Adrenal gland (tissue), 9 donors: ENCODE measurements at regions not wholly inside any gene's neighbourhood (a gene's known extent, or its start where the extent isn't known, plus 50 kb on each side); places are given as distances from the start of the nearest gene placed in this dataset.

Source experiments
- DNase-seq, 7 donors: peaks; one replicate each; pipeline ENCODE4 v3.0.0-alpha.2; 2019 to 2020
- H3K27ac ChIP-seq, 5 donors: fragments of 200-600 bp; sonication (generic) in 4 of 5; 1 replicate in 3 of 5; 2 replicates in 2 of 5; pipeline versions ENCODE4 v1.5.1 to v1.8.0; 2016 to 2020; ENCODE audit warnings: mild to moderate bottlenecking in 1 of 5
- H3K27me3 ChIP-seq: fragments of 200-600 bp; 2 replicates; pipeline ENCODE4 v1.8.0; 2021
- H3K36me3 ChIP-seq, 2 donors: fragments of 200-600 bp; replicated peaks in 1 of 2; 1 replicate in 1 of 2; 2 replicates in 1 of 2; pipeline versions ENCODE4 v1.5.1 to v1.8.0; 2018 to 2022
- H3K4me1 ChIP-seq, 2 donors: fragments of 200-600 bp; replicated peaks in 1 of 2; 1 replicate in 1 of 2; 2 replicates in 1 of 2; pipeline versions ENCODE4 v1.5.1 to v1.8.0; 2018 to 2021
- H3K4me3 ChIP-seq, 4 donors: fragments of 200-600 bp; sonication (generic) in 3 of 4; one replicate each; pipeline ENCODE4 v1.5.1; 2016 to 2018
- H3K9me3 ChIP-seq, 3 donors: fragments of 200-600 bp; sonication (generic) in 1 of 3; replicated peaks in 1 of 3; 1 replicate in 2 of 3; 2 replicates in 1 of 3; pipeline versions ENCODE4 v1.5.1 to v1.8.0; 2016 to 2021
- CTCF ChIP-seq, 6 experiments: fragments of 450-650 bp in 4 of 6; fragments of 200-600 bp in 2 of 6; sonication (generic) in 1 of 6; IDR thresholded peaks; 1 replicate in 5 of 6; 2 replicates in 1 of 6; pipeline versions ENCODE4 v1.5.1 to v1.8.0; 2016 to 2021; ENCODE audit warnings: antibody characterized with exemption in 6 of 6, mild to moderate bottlenecking in 2 of 6, moderate library complexity in 1 of 6
- POLR2A ChIP-seq, 2 donors: fragments of 450-650 bp; IDR thresholded peaks; one replicate each; pipeline ENCODE4 v1.6.1; 2017; ENCODE audit warnings: antibody characterized with exemption in 2 of 2, mild to moderate bottlenecking in 2 of 2, moderate library complexity in 1 of 2
- WGBS, 4 donors: extraction: QIAGEN DNeasy Blood & Tissue Kit in 2 of 4; methylation state at CpG; one replicate each; pipeline versions ENCODE4 v1.1.5 to v1.1.7; 2013 to 2017; 5-methylcytosine and 5-hydroxymethylcytosine counted together
- intact Hi-C, 2 donors: fragments of 100-400 bp; cut with DNase I; formaldehyde crosslinking; loops; one replicate each; pipeline versions ENCODE4 v1.14.1 to v1.15.0; 2022 to 2023
- donor health status: healthy with polysubstance abuse.
- donor health status: Bipolar disorder and iron deficiency.
- donor health status: DM: yes; HTN: yes; CAD: no.
- donor health status: DM: no; HTN: no; CAD: no.
- donor health status: DM: no; HTN: no; CAD: no.

GRCh38 chr1:208641579-208642280, 397.5 kb upstream of the PLXNA2 start:
- WGBS, 4 donors, result 61 to 89% (median 77%) methylated on average over 4 of the region's 4 CpGs
- TF ChIP-seq CTCF (IDR thresholded peaks at IDR 0.05), result no peak
- TF ChIP-seq POLR2A (IDR thresholded peaks at IDR 0.05), result no peak
- H3K4me1 ChIP-seq, result no peaks in the 10 kb centered on the region
- DNase-seq, result no peak
- no peak overlapping the region for H3K27ac ChIP-seq
- H3K4me3 ChIP-seq, result no peak overlapping the region
- no peaks in the 10 kb centered on the region for H3K27me3 ChIP-seq
- no peaks in the 10 kb centered on the region for H3K9me3 ChIP-seq
- H3K36me3 ChIP-seq, result no peaks in the 10 kb centered on the region
- intact Hi-C loops, result no loop called here

- H3K4me3 ChIP-seq, result no peak overlapping the region
- H3K9me3 ChIP-seq, result no peaks in the 10 kb centered on the region
- H3K27me3 ChIP-seq, result no peaks in the 10 kb centered on the region
- intact Hi-C loops, result no loop called here
- no peak for DNase-seq
- TF ChIP-seq CTCF (IDR thresholded peaks at IDR 0.05) (no peak), POLR2A (IDR thresholded peaks at IDR 0.05) (no peak)
- H3K36me3 ChIP-seq, result no peaks in the 10 kb centered on the region
- no peak overlapping the region for H3K27ac ChIP-seq
- WGBS, 4 donors, result 78 to 82% (median 79%) methylated on average over 7 of the region's 7 CpGs
- H3K4me1 ChIP-seq, result no peaks in the 10 kb centered on the region
These were observed 398.9 kb upstream of the PLXNA2 start for GRCh38 chr1:208643005-208643597.

GRCh38 chr1:208644401-208645160, 400.4 kb upstream of the PLXNA2 start:
- 44 to 72% (median 50%) methylated on average over 2 of the region's 2 CpGs for WGBS, 4 donors
- Histone ChIP-seq H3K27ac (no peak overlapping the region), H3K36me3 (no peaks in the 10 kb centered on the region), H3K9me3 (no peaks in the 10 kb centered on the region), H3K27me3 (peaks cover 4% of the 10 kb centered on the region), H3K4me1 (no peaks in the 10 kb centered on the region), H3K4me3 (no peak overlapping the region)
- no peak for DNase-seq
- intact Hi-C loops, result no loop called here
- no peak for TF ChIP-seq CTCF (IDR thresholded peaks at IDR 0.05)
- TF ChIP-seq POLR2A (IDR thresholded peaks at IDR 0.05), result no peak

DNA sequence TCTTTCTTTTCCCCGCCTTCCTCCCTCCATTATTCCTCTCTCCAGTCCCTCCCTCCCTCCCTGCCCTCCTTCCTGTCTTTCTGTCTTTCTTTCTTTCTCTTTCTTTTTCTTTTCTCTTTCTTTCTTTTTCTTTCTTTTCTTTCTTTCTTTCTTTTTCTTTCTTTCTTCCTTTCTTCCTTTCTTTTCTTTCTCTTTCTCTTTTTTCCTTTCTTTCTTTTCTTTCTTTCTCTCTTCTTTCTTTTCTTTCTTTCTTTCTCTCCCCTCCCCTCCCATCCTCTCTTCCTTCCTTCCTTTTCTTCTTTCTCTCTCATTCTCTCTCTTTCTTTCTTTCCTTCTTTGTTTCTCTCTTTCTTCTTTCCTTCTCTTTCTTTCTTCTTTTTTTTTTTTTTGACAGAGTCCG, 402.2 kb upstream of the PLXNA2 start:
- Histone ChIP-seq H3K4me3 (no peak overlapping the region), H3K4me1 (no peaks in the 10 kb centered on the region), H3K9me3 (no peaks in the 10 kb centered on the region), H3K27me3 (peaks cover 4% of the 10 kb centered on the region), H3K36me3 (no peaks in the 10 kb centered on the region), H3K27ac (no peak overlapping the region)
- no peak for DNase-seq
- 81 to 92% (median 89%) methylated on average over 2 of the region's 2 CpGs for WGBS, 4 donors
- intact Hi-C loops, result no loop called here
- no peak for TF ChIP-seq CTCF (IDR thresholded peaks at IDR 0.05)
- TF ChIP-seq POLR2A (IDR thresholded peaks at IDR 0.05), result no peak
